ENCODE measurements at regions not wholly inside any gene's neighbourhood (a gene's known extent, or its start where the extent isn't known, plus 50 kb on each side); places are given as distances from the start of the nearest gene placed in this dataset.
A peak's percentile ranks its signal among the peaks of the same experiment; 100 is the strongest.

GRCh38 chr15:67005294-67005996 is 60.0 kb upstream of the SMAD3 start:
- DNase-seq (ENCODE audit: low read depth in 1 of 2, low spot score in 1 of 2): no peak
- H3K27ac ChIP-seq: no peak overlapping the region
- H3K27me3 ChIP-seq: no peaks in the 10 kb centered on the region
- H3K9me3 ChIP-seq (ENCODE audit: low read depth): no peaks in the 10 kb centered on the region
- no peaks in the 10 kb centered on the region for H3K36me3 ChIP-seq
- no peak for TF ChIP-seq CTCF (IDR thresholded peaks at IDR 0.05; ENCODE audit: low read depth, low read length)
- H3K4me1 ChIP-seq (ENCODE audit: low read depth): peaks cover 7% of the 10 kb centered on the region
- H3K4me3 ChIP-seq: no peak overlapping the region

GRCh38 chr15:67006083-67007065 is 59.0 kb upstream of the SMAD3 start:
- peaks cover 7% of the 10 kb centered on the region for H3K4me1 ChIP-seq (ENCODE audit: low read depth)

GRCh38 chr15:67009576-67010569 is 55.5 kb upstream of the SMAD3 start:
- no peak overlapping the region for H3K4me3 ChIP-seq
- H3K4me1 ChIP-seq (ENCODE audit: low read depth): peaks cover 7% of the 10 kb centered on the region
- no peak for DNase-seq (ENCODE audit: low read depth in 1 of 2, low spot score in 1 of 2)
- H3K27me3 ChIP-seq: no peaks in the 10 kb centered on the region
- no peak for TF ChIP-seq CTCF (IDR thresholded peaks at IDR 0.05; ENCODE audit: low read depth, low read length)
- H3K36me3 ChIP-seq: no peaks in the 10 kb centered on the region
- no peak overlapping the region for H3K27ac ChIP-seq
- H3K9me3 ChIP-seq (ENCODE audit: low read depth): no peaks in the 10 kb centered on the region

More at GRCh38 chr15:67006083-67007065, 59.0 kb upstream of the SMAD3 start:
- no peak for TF ChIP-seq CTCF (IDR thresholded peaks at IDR 0.05; ENCODE audit: low read depth, low read length)
- Histone ChIP-seq H3K36me3 (no peaks in the 10 kb centered on the region), H3K27ac (no peak overlapping the region), H3K9me3 (ENCODE audit: low read depth) (no peaks in the 10 kb centered on the region), H3K4me3 (no peak overlapping the region), H3K27me3 (no peaks in the 10 kb centered on the region)
- DNase-seq (ENCODE audit: low read depth in 1 of 2, low spot score in 1 of 2): peak in 1 of 2 donors; percentile 45

- Histone ChIP-seq H3K36me3 (no peaks in the 10 kb centered on the region), H3K9me3 (ENCODE audit: low read depth) (no peaks in the 10 kb centered on the region), H3K4me3 (no peak overlapping the region), H3K27ac (no peak overlapping the region), H3K4me1 (ENCODE audit: low read depth) (peaks cover 7% of the 10 kb centered on the region), H3K27me3 (no peaks in the 10 kb centered on the region)
- no peak for DNase-seq (ENCODE audit: low read depth in 1 of 2, low spot score in 1 of 2)
- no peak for TF ChIP-seq CTCF (IDR thresholded peaks at IDR 0.05; ENCODE audit: low read depth, low read length)
Observed at GRCh38 chr15:67010898-67011616, 54.3 kb upstream of the SMAD3 start.
